Stimulated activated naive B cell treated with anti-CD40 and anti-IgM and Interleukin-4, amounts not matched to agents 10 μg/mL and 1 μg/mL and 100 μg/mL, for 72 hours (primary cell): ENCODE measurements at regions not wholly inside any gene's neighbourhood (a gene's known extent, or its start where the extent isn't known, plus 50 kb on each side); places are given as distances from the start of the nearest gene placed in this dataset.

Source experiments
- ATAC-seq, 2 donors: fragments of 150-1000 bp; cut with Tn5 transposase; replicated peaks; 2 replicates each; pipeline ENCODE4 v1.10.0; 2021; ENCODE audit warnings: moderate library complexity in 1 of 2
- DNase-seq: peaks from one replicate; pipeline ENCODE4 v3.0.0; 2021
- H3K27ac Mint-ChIP-seq: one replicate; pipeline ENCODE4 v1.8.0; 2022; ENCODE audit warnings: mild to moderate bottlenecking, mixed read lengths
- H3K27me3 Mint-ChIP-seq, 2 donors: one replicate each; pipeline ENCODE4 v1.8.0; 2022; ENCODE audit warnings: mixed read lengths in 2 of 2
- H3K36me3 Mint-ChIP-seq, 2 donors: one replicate each; pipeline ENCODE4 v1.8.0; 2022; ENCODE audit warnings: mixed read lengths in 2 of 2, mild to moderate bottlenecking in 1 of 2
- H3K4me1 Mint-ChIP-seq, 2 donors: one replicate each; pipeline ENCODE4 v1.8.0; 2022; ENCODE audit warnings: mixed read lengths in 2 of 2, mild to moderate bottlenecking in 1 of 2
- H3K4me3 Mint-ChIP-seq, 2 donors: one replicate each; pipeline ENCODE4 v1.8.0; 2022; ENCODE audit warnings: mild to moderate bottlenecking in 2 of 2, mixed read lengths in 2 of 2, moderate library complexity in 1 of 2
- H3K9me3 Mint-ChIP-seq, 2 donors: one replicate each; pipeline ENCODE4 v1.8.0; 2022; ENCODE audit warnings: mixed read lengths in 2 of 2, mild to moderate bottlenecking in 1 of 2

DNA sequence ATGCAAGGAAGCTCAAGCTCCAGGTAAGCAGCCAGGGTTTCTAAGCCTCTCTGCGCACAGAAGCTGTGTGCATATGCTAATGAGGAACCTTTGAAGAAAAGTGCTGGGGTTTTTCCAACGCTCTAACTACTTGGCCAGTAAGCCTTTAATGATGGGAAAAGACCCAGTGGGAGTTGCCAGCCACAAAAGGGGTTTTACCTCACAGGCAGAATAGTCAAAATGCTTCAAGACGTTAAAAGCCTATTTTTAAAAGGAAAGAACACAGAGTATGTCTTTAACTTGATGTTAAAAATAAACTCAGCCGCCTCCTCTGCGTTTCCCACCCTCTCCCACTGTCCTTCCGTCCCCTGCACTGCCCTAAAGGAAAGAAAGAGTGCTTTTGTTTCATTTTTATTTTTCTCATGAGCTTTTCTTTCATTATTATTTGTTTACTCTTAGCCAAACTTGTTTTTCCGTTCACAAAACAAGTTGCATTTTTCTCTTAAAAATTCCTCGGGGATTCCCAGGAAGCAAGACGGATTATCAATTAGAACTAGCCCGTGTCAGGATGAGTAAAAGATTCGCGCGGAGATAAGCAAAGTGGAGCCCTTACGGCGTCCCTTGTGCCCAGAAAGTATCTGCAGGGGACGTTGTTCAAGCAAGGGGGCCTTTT, 209.8 kb upstream of the NUDT4 start:
- H3K27me3 Mint-ChIP-seq, result no peaks in the 10 kb centered on the region
- H3K4me1 Mint-ChIP-seq, result peaks cover 47 to 65% of the 10 kb centered on the region in 2 donors
- H3K4me3 Mint-ChIP-seq, result peak overlapping the region; percentile 69 to 77
- H3K27ac Mint-ChIP-seq, result peak overlapping the region; percentile 94
- peaks cover 0 to 4% of the 10 kb centered on the region in 2 donors for H3K36me3 Mint-ChIP-seq
- peak; percentile 77 for DNase-seq
- H3K9me3 Mint-ChIP-seq, result peaks cover 4 to 9% of the 10 kb centered on the region in 2 donors
- peak; percentile 82 to 84 for ATAC-seq

- no peaks in the 10 kb centered on the region for H3K27me3 Mint-ChIP-seq
Observed at GRCh38 chr12:93168751-93169150, 209.0 kb upstream of the NUDT4 start.

GRCh38 chr12:93169536-93169935, 208.2 kb upstream of the NUDT4 start:
- peaks cover 4 to 9% of the 10 kb centered on the region in 2 donors for H3K9me3 Mint-ChIP-seq
- ATAC-seq, result no peak
- peaks cover 34 to 50% of the 10 kb centered on the region in 2 donors for H3K4me1 Mint-ChIP-seq
- peaks cover 0 to 4% of the 10 kb centered on the region in 2 donors for H3K36me3 Mint-ChIP-seq
- peak overlapping the region; percentile 20 for H3K27ac Mint-ChIP-seq
- H3K27me3 Mint-ChIP-seq, result no peaks in the 10 kb centered on the region
- DNase-seq, result no peak
- H3K4me3 Mint-ChIP-seq, result no peak overlapping the region

More at GRCh38 chr12:93168751-93169150, 209.0 kb upstream of the NUDT4 start:
- Mint-ChIP-seq H3K36me3 (peaks cover 0 to 4% of the 10 kb centered on the region in 2 donors), H3K4me1 (peaks cover 40 to 58% of the 10 kb centered on the region in 2 donors), H3K4me3 (peak overlapping the region in 1 of 2 donors; percentile 12), H3K9me3 (peaks cover 4 to 9% of the 10 kb centered on the region in 2 donors), H3K27ac (peak overlapping the region; percentile 21)
- ATAC-seq, result no peak
- no peak for DNase-seq

GRCh38 chr12:93170928-93171327, 206.8 kb upstream of the NUDT4 start:
- Mint-ChIP-seq H3K4me1 (peaks cover 26 to 46% of the 10 kb centered on the region in 2 donors), H3K4me3 (no peak overlapping the region), H3K27me3 (no peaks in the 10 kb centered on the region), H3K9me3 (peaks cover 0 to 4% of the 10 kb centered on the region in 2 donors), H3K36me3 (peaks cover 0 to 1% of the 10 kb centered on the region in 2 donors), H3K27ac (no peak overlapping the region)
- no peak for DNase-seq
- ATAC-seq, result no peak

- peaks cover 3% of the 10 kb centered on the region in 2 donors for H3K9me3 Mint-ChIP-seq
- no peaks in the 10 kb centered on the region for H3K27me3 Mint-ChIP-seq
- H3K4me1 Mint-ChIP-seq, result peaks cover 13 to 31% of the 10 kb centered on the region in 2 donors
- H3K27ac Mint-ChIP-seq, result no peak overlapping the region
- no peak overlapping the region for H3K4me3 Mint-ChIP-seq
- no peaks in the 10 kb centered on the region for H3K36me3 Mint-ChIP-seq
- DNase-seq (no peak), ATAC-seq (no peak)
Observed at GRCh38 chr12:93173178-93173957, 204.4 kb upstream of the NUDT4 start.

DNA sequence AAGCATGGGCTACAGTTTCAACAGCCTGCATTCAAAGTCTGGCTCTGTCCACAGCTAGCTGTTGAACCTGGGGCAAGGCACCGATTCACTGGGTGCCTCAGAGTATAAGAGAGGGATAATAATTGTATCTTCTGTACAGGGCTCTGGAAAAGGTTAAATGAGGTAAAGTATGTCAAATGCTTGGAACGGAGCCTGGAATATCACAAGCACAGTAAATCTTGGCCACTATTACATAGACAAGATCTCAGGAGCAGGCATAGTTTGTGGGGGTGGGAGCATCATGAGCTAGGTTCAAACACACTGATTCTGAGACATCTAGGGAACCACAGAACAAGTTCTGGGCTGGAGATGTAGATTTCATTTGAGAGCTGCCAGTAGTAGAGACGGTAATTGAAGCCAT, 203.7 kb upstream of the NUDT4 start:
- no peak for ATAC-seq
- no peaks in the 10 kb centered on the region for H3K27me3 Mint-ChIP-seq

GRCh38 chr12:93174473-93174872, 203.3 kb upstream of the NUDT4 start:
- Mint-ChIP-seq H3K9me3 (peaks cover 0 to 4% of the 10 kb centered on the region in 2 donors), H3K4me1 (peaks cover 8 to 24% of the 10 kb centered on the region in 2 donors), H3K27ac (no peak overlapping the region), H3K4me3 (no peak overlapping the region), H3K36me3 (no peaks in the 10 kb centered on the region), H3K27me3 (no peaks in the 10 kb centered on the region)
- DNase-seq (no peak), ATAC-seq (no peak)

More for the DNA sequence above, 203.7 kb upstream of the NUDT4 start:
- Mint-ChIP-seq H3K9me3 (peaks cover 3 to 4% of the 10 kb centered on the region in 2 donors), H3K4me1 (peaks cover 10 to 25% of the 10 kb centered on the region in 2 donors), H3K27ac (no peak overlapping the region), H3K4me3 (no peak overlapping the region), H3K36me3 (no peaks in the 10 kb centered on the region)
- DNase-seq, result no peak

- no peak for ATAC-seq
- Mint-ChIP-seq H3K9me3 (peaks cover 0 to 4% of the 10 kb centered on the region in 2 donors), H3K4me1 (peaks cover 18 to 34% of the 10 kb centered on the region in 2 donors), H3K27ac (no peak overlapping the region), H3K36me3 (no peaks in the 10 kb centered on the region), H3K4me3 (no peak overlapping the region), H3K27me3 (no peaks in the 10 kb centered on the region)
- DNase-seq, result no peak
Observed at GRCh38 chr12:93176165-93176564, 201.6 kb upstream of the NUDT4 start.

- peaks cover 19 to 34% of the 10 kb centered on the region in 2 donors for H3K4me1 Mint-ChIP-seq
- H3K36me3 Mint-ChIP-seq, result no peaks in the 10 kb centered on the region
- H3K27me3 Mint-ChIP-seq, result no peaks in the 10 kb centered on the region
- no peak for ATAC-seq
- DNase-seq, result no peak
- no peak overlapping the region for H3K4me3 Mint-ChIP-seq
- H3K27ac Mint-ChIP-seq, result no peak overlapping the region
- peaks cover 0 to 4% of the 10 kb centered on the region in 2 donors for H3K9me3 Mint-ChIP-seq
Observed at GRCh38 chr12:93176610-93177126, 201.1 kb upstream of the NUDT4 start.

DNA sequence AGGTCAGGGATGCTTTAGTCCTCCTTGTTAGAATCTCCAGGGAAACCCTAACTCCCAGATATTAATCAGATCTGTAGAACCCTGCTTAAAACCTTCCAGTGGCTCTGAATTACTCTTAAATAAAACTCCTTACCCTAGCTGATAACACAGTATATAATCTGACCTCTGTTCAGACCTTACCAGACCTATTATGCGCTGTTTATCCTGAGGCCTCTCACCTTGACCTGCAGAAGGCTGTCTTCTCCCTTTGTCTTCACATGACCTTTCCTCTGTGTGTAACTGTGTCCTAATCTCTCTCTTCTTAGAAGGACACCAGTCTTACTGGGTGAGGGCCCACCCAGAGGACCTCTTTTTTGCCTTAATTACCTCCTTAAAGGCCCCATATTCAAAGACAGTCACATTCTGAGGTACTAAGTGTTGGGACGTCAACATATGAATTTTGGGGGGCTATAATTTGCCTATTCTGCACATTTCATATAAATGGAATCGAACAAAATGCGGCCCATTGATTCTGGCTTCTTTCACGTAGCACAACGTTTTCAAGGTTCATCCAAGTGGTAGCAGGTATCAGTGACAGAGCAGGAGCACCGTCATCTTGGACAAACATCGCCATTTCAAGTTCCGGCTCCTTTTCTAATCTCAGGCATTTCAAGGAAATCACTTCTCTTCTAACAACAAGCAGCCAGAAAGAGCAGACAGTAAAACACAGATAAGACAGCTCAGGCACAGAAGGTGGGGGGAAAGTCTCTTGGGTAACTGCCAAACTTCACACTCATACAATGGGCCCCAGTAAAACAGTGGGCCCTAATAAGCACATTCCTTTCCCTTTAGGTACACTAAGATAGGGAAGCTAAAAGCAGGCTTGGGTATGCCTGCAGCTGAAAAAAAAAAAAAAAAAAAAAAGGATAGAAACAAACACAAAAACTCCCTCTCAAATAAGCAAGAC, 200.2 kb upstream of the NUDT4 start:
- Mint-ChIP-seq H3K36me3 (no peaks in the 10 kb centered on the region), H3K4me3 (no peak overlapping the region), H3K27me3 (no peaks in the 10 kb centered on the region), H3K27ac (peak overlapping the region; percentile 21), H3K4me1 (peaks cover 24 to 41% of the 10 kb centered on the region in 2 donors), H3K9me3 (peaks cover 0 to 4% of the 10 kb centered on the region in 2 donors)
- no peak for DNase-seq
- ATAC-seq, result no peak

DNA sequence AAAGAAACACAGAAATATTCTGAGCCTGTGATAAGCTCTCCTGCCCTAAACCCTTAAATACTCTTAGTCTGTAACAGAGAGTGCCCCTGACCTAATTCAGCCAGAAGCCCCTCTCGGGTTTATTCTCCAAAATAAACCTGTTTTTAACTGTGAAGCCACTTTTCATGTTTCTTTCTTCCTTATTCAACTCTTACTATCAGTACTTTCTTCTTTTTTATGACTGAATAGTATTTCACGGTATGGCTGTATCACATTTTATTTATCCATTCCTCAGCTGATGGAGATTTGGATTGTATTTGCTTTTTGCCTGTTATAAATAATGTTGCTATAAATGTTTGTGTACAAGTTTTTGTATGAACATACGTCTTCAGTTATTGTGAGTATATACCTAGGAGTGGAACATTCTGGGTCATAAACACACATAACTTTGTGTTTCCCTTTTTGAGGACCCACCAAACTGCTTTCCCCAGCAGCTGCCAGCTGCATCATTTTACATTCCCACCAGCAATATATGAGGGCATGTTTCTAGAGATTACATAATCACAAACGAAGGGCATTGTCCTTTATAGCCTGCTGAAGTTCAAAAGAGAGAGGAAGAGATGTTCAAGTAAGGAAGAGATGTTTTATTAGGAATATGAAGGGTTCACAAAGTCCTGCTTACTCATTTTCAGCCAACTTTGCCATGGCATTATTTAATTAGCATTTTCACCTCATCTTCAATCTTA, 199.4 kb upstream of the NUDT4 start:
- H3K27ac Mint-ChIP-seq, result no peak overlapping the region
- H3K27me3 Mint-ChIP-seq, result no peaks in the 10 kb centered on the region
- no peak for DNase-seq

GRCh38 chr12:93179792-93180191, 197.9 kb upstream of the NUDT4 start:
- no peaks in the 10 kb centered on the region for H3K36me3 Mint-ChIP-seq
- ATAC-seq (no peak), DNase-seq (no peak)
- H3K9me3 Mint-ChIP-seq, result peaks cover 0 to 4% of the 10 kb centered on the region in 2 donors
- no peaks in the 10 kb centered on the region for H3K27me3 Mint-ChIP-seq
- no peak overlapping the region for H3K4me3 Mint-ChIP-seq
- H3K4me1 Mint-ChIP-seq, result peaks cover 38 to 55% of the 10 kb centered on the region in 2 donors
- H3K27ac Mint-ChIP-seq, result no peak overlapping the region

More for the DNA sequence above, 199.4 kb upstream of the NUDT4 start:
- Mint-ChIP-seq H3K9me3 (peaks cover 0 to 4% of the 10 kb centered on the region in 2 donors), H3K4me1 (peaks cover 25 to 41% of the 10 kb centered on the region in 2 donors), H3K36me3 (no peaks in the 10 kb centered on the region), H3K4me3 (no peak overlapping the region)
- no peak for ATAC-seq

GRCh38 chr12:93180566-93180965, 197.2 kb upstream of the NUDT4 start:
- peaks cover 45 to 56% of the 10 kb centered on the region in 2 donors for H3K4me1 Mint-ChIP-seq
- H3K4me3 Mint-ChIP-seq, result peak overlapping the region in 1 of 2 donors; percentile 7
- DNase-seq, result no peak
- peaks cover 0 to 4% of the 10 kb centered on the region in 2 donors for H3K9me3 Mint-ChIP-seq
- ATAC-seq, result peak; percentile 24 to 42
- no peaks in the 10 kb centered on the region for H3K36me3 Mint-ChIP-seq
- H3K27me3 Mint-ChIP-seq, result no peaks in the 10 kb centered on the region
- H3K27ac Mint-ChIP-seq, result no peak overlapping the region
